ENCODE measurements at regions not wholly inside any gene's neighbourhood (a gene's known extent, or its start where the extent isn't known, plus 50 kb on each side); places are given as distances from the start of the nearest gene placed in this dataset.

DNA sequence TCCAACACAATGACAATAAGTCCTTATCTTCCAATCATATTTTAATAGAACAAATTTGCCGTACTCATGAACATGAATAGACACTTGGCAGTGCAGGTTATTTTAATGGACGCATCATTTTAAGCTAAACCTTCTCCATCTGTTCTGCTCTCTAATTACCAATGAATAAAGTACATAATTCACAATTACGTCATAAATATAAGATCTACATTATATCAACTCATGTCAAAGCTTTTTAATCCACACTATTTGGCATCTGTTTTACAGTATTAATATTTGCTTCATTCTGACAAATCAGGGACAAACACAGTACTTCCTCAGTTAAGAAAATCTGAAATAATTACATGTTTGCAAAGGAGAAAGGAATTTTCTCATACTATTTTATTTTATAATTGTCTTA is 344.1 kb upstream of the DMAC1 start:
- Histone ChIP-seq H4K20me1 (replicated peaks; ENCODE audit: control insufficient read depth, extremely low read depth, insufficient read depth, low read length) (no peaks in the 10 kb centered on the region), H3K9me1 (replicated peaks; ENCODE audit: control insufficient read depth, extremely low read depth, insufficient read depth, low read length) (no peaks in the 10 kb centered on the region), H2AFZ (ENCODE audit: low read depth, low read length) (no peak overlapping the region), H3K4me1 (ENCODE audit: control insufficient read depth, extremely low read depth, insufficient read depth, low read length) (no peaks in the 10 kb centered on the region), H3K4me2 (ENCODE audit: insufficient read depth, low read length) (no peak overlapping the region), H3K79me2 (ENCODE audit: control insufficient read depth, insufficient read depth, low read length) (no peaks in the 10 kb centered on the region), H3K27me3 (ENCODE audit: control insufficient read depth in 2 of 2, insufficient read depth in 2 of 2, low read length in 2 of 2) (no peaks in the 10 kb centered on the region), H3K27ac (ENCODE audit: insufficient read depth, low read depth, low read length) (no peak overlapping the region), H3K4me3 (replicated peaks in 1 of 3; ENCODE audit: insufficient read depth in 1 of 3, low read depth in 1 of 3, low read length in 3 of 3) (no peak overlapping the region), H3K9ac (replicated peaks; ENCODE audit: extremely low read depth, insufficient read depth, low read length) (no peak overlapping the region), H3K36me3 (ENCODE audit: control insufficient read depth in 2 of 2, extremely low read depth in 1 of 2, insufficient read depth in 2 of 2, low read length in 2 of 2) (no peaks in the 10 kb centered on the region), H3K9me3 (replicated peaks; ENCODE audit: control insufficient read depth, insufficient read depth, low read length) (no peaks in the 10 kb centered on the region)
- no TSS peak for BruUV-seq (replicated peaks)
- intact Hi-C loops (cut with micrococcal nuclease) (no loop called here), dilution Hi-C loops (cut with MboI; ENCODE audit: extremely low pct_ligation_motif_present, low sequenced_read_pairs) (no loop called here)
- ChIA-PET POLR2A (no interaction called here), CTCF (interaction anchor here (1.0 kb wide), 1 partner anchor 11 kb away, joined by 3 read pairs; no protein-coding TSS in a partner anchor)
- FAIRE-seq (no peak), DNase-seq (ENCODE audit: low read depth, low spot score) (no peak)
- no peak for TF ChIP-seq POLR2A (IDR thresholded peaks at IDR 0.05; ENCODE audit: low read depth, low read length)
- TF ChIP-seq POLR2AphosphoS5 (IDR thresholded peaks at IDR 0.05; ENCODE audit: insufficient read depth, low read depth, low read length), result no peak
- no peak for TF ChIP-seq GATA2 (IDR thresholded peaks at IDR 0.05; ENCODE audit: insufficient read depth, insufficient read length, low read depth, low read length)
- no peak for TF ChIP-seq FOS (IDR thresholded peaks at IDR 0.05; ENCODE audit: borderline replicate concordance, insufficient read depth, low read length)
- no peak for TF ChIP-seq JUN (IDR thresholded peaks at IDR 0.05; ENCODE audit: borderline replicate concordance, insufficient read depth, insufficient read length, low read depth)
- TF ChIP-seq MYC (IDR thresholded peaks at IDR 0.05; ENCODE audit: low read depth, low read length), result no peak
- TF ChIP-seq, protein P1, sequence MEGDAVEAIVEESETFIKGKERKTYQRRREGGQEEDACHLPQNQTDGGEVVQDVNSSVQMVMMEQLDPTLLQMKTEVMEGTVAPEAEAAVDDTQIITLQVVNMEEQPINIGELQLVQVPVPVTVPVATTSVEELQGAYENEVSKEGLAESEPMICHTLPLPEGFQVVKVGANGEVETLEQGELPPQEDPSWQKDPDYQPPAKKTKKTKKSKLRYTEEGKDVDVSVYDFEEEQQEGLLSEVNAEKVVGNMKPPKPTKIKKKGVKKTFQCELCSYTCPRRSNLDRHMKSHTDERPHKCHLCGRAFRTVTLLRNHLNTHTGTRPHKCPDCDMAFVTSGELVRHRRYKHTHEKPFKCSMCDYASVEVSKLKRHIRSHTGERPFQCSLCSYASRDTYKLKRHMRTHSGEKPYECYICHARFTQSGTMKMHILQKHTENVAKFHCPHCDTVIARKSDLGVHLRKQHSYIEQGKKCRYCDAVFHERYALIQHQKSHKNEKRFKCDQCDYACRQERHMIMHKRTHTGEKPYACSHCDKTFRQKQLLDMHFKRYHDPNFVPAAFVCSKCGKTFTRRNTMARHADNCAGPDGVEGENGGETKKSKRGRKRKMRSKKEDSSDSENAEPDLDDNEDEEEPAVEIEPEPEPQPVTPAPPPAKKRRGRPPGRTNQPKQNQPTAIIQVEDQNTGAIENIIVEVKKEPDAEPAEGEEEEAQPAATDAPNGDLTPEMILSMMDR (IDR thresholded peaks at IDR 0.05; ENCODE audit: extremely low read depth in 1 of 2, insufficient read depth in 1 of 2, low read depth in 1 of 2, low read length in 2 of 2), result no peak
- no peak for TF ChIP-seq EZH2 (IDR thresholded peaks at IDR 0.05; ENCODE audit: borderline replicate concordance, low read depth, low read length, severe bottlenecking)
- TF ChIP-seq, protein P2, sequence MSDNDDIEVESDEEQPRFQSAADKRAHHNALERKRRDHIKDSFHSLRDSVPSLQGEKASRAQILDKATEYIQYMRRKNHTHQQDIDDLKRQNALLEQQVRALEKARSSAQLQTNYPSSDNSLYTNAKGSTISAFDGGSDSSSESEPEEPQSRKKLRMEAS (IDR thresholded peaks at IDR 0.05; ENCODE audit: insufficient read depth, insufficient read length), result no peak

Measured in endothelial cell of umbilical vein (primary cell).